Activated CD8-positive, alpha-beta T cell treated with anti-CD3 and anti-CD28 coated beads for 36 hours (primary cell): ENCODE measurements at regions not wholly inside any gene's neighbourhood (a gene's known extent, or its start where the extent isn't known, plus 50 kb on each side); places are given as distances from the start of the nearest gene placed in this dataset.

ENCODE experiments used
- ATAC-seq: fragments of 200-7000 bp; cut with Tn5 transposase; one replicate; pipeline ENCODE4 v1.10.0; 2021; ENCODE audit warnings: mild to moderate bottlenecking, moderate library complexity
- CTCF ChIA-PET: fragments of 350-600 bp; sonication (Branson Sonifier 250); formaldehyde crosslinking; loops from one replicate; lab custom pipeline; 2021; ENCODE audit warnings: antibody characterized with exemption; lab: Charles Lee
- POLR2A ChIA-PET: fragments of 350-600 bp; sonication (Branson Sonifier 250); formaldehyde crosslinking; loops from one replicate; lab custom pipeline; 2021; ENCODE audit warnings: antibody characterized with exemption; lab: Charles Lee
- DNase-seq: peaks from one replicate; pipeline ENCODE4 v3.0.0-alpha.2; 2020
- H3K27ac Mint-ChIP-seq: one replicate; pipeline ENCODE4 v1.8.0; 2021; ENCODE audit warnings: mild to moderate bottlenecking, mixed read lengths
- H3K27me3 Mint-ChIP-seq: one replicate; pipeline ENCODE4 v1.8.0; 2021; ENCODE audit warnings: mixed read lengths
- H3K36me3 Mint-ChIP-seq: one replicate; pipeline ENCODE4 v1.8.0; 2021; ENCODE audit warnings: low read depth, mixed read lengths
- H3K4me1 Mint-ChIP-seq: one replicate; pipeline ENCODE4 v1.8.0; 2021; ENCODE audit warnings: low read depth, mixed read lengths
- H3K4me3 Mint-ChIP-seq: one replicate; pipeline ENCODE4 v1.8.0; 2021; ENCODE audit warnings: mild to moderate bottlenecking, moderate library complexity, mixed read lengths
- H3K9me3 Mint-ChIP-seq: one replicate; pipeline ENCODE4 v1.8.0; 2021; ENCODE audit warnings: mixed read lengths
- intact Hi-C: fragments of 100-400 bp; cut with micrococcal nuclease; formaldehyde crosslinking; loops from one replicate; pipeline ENCODE4 v1.10.0; 2022
- TF ChIP-seq, protein P1 (sequence below): fragments of 200-600 bp; IDR thresholded peaks from one replicate; pipeline ENCODE4 v1.8.0; 2022; ENCODE audit warnings: antibody characterized with exemption, mild to moderate bottlenecking

- DNase-seq, result no peak
- POLR2A ChIA-PET, result no interaction called here
- no peaks in the 10 kb centered on the region for H3K36me3 Mint-ChIP-seq
- no peaks in the 10 kb centered on the region for H3K4me1 Mint-ChIP-seq
- H3K27ac Mint-ChIP-seq, result no peak overlapping the region
- no peak for ATAC-seq
- H3K9me3 Mint-ChIP-seq, result no peaks in the 10 kb centered on the region
- TF ChIP-seq, protein P1, sequence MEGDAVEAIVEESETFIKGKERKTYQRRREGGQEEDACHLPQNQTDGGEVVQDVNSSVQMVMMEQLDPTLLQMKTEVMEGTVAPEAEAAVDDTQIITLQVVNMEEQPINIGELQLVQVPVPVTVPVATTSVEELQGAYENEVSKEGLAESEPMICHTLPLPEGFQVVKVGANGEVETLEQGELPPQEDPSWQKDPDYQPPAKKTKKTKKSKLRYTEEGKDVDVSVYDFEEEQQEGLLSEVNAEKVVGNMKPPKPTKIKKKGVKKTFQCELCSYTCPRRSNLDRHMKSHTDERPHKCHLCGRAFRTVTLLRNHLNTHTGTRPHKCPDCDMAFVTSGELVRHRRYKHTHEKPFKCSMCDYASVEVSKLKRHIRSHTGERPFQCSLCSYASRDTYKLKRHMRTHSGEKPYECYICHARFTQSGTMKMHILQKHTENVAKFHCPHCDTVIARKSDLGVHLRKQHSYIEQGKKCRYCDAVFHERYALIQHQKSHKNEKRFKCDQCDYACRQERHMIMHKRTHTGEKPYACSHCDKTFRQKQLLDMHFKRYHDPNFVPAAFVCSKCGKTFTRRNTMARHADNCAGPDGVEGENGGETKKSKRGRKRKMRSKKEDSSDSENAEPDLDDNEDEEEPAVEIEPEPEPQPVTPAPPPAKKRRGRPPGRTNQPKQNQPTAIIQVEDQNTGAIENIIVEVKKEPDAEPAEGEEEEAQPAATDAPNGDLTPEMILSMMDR, result no peak
- H3K27me3 Mint-ChIP-seq, result no peaks in the 10 kb centered on the region
- intact Hi-C loops, result no loop called here
- H3K4me3 Mint-ChIP-seq, result no peak overlapping the region
- CTCF ChIA-PET, result no interaction called here
Observed at GRCh38 chr10:109277456-109277855, 645.9 kb downstream of the XPNPEP1 start.

- H3K9me3 Mint-ChIP-seq, result no peaks in the 10 kb centered on the region
- ATAC-seq (no peak), DNase-seq (no peak)
- H3K27ac Mint-ChIP-seq, result no peak overlapping the region
- H3K4me3 Mint-ChIP-seq, result no peak overlapping the region
- TF ChIP-seq, protein P1, result no peak
- POLR2A ChIA-PET, result no interaction called here
- no peaks in the 10 kb centered on the region for H3K27me3 Mint-ChIP-seq
- intact Hi-C loops, result no loop called here
- no peaks in the 10 kb centered on the region for H3K4me1 Mint-ChIP-seq
- H3K36me3 Mint-ChIP-seq, result no peaks in the 10 kb centered on the region
- CTCF ChIA-PET, result no interaction called here
Observed at GRCh38 chr10:109275960-109276359, 647.4 kb downstream of the XPNPEP1 start.

GRCh38 chr10:109274681-109275080, 648.6 kb downstream of the XPNPEP1 start:
- DNase-seq (no peak), ATAC-seq (no peak)
- TF ChIP-seq, protein P1, result no peak
- intact Hi-C loops, result no loop called here
- Mint-ChIP-seq H3K27ac (no peak overlapping the region), H3K9me3 (no peaks in the 10 kb centered on the region), H3K4me1 (no peaks in the 10 kb centered on the region), H3K27me3 (no peaks in the 10 kb centered on the region), H3K36me3 (no peaks in the 10 kb centered on the region), H3K4me3 (no peak overlapping the region)
- CTCF ChIA-PET, result no interaction called here
- POLR2A ChIA-PET, result no interaction called here

DNA sequence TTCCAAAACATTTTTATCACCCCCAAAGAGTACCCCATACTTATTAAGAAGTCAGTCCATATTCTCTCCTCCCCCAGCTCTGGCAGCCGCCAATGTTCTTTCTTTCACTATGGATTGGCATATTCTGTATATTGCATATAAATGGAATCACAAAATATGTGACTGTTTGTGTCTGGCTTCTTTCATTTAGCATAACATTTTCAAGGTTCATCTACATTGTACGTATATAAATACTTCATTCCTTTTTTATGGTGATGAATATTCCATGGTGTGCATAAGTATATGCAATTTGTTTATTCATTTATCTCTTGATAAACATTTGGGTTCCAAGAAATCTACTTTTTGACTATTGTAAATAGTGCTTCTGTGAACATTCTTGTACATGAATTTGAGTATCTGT, 653.1 kb downstream of the XPNPEP1 start:
- no peak overlapping the region for H3K4me3 Mint-ChIP-seq
- no peaks in the 10 kb centered on the region for H3K27me3 Mint-ChIP-seq
- intact Hi-C loops, result no loop called here

GRCh38 chr10:109264004-109264403, 659.3 kb downstream of the XPNPEP1 start:
- ATAC-seq (no peak), DNase-seq (no peak)
- Mint-ChIP-seq H3K27me3 (no peaks in the 10 kb centered on the region), H3K27ac (no peak overlapping the region), H3K36me3 (no peaks in the 10 kb centered on the region), H3K4me3 (no peak overlapping the region), H3K4me1 (no peaks in the 10 kb centered on the region), H3K9me3 (peaks cover 9% of the 10 kb centered on the region)
- intact Hi-C loops, result no loop called here
- POLR2A ChIA-PET, result no interaction called here
- CTCF ChIA-PET, result no interaction called here
- TF ChIP-seq, protein P1, result no peak

More for the DNA sequence above, 653.1 kb downstream of the XPNPEP1 start:
- ATAC-seq (no peak), DNase-seq (no peak)
- ChIA-PET CTCF (no interaction called here), POLR2A (no interaction called here)
- TF ChIP-seq, protein P1, result no peak
- Mint-ChIP-seq H3K9me3 (no peaks in the 10 kb centered on the region), H3K27ac (no peak overlapping the region), H3K4me1 (no peaks in the 10 kb centered on the region), H3K36me3 (no peaks in the 10 kb centered on the region)
